Gastrocnemius medialis (tissue), 4 donors: ENCODE measurements at regions not wholly inside any gene's neighbourhood (a gene's known extent, or its start where the extent isn't known, plus 50 kb on each side); places are given as distances from the start of the nearest gene placed in this dataset.

Experiments
- ATAC-seq, 2 donors: fragments of 150-250 bp; one replicate each; pipeline ENCODE4 v1.9.1; 2016
- DNase-seq, 2 donors: peaks; one replicate each; pipeline ENCODE4 v3.0.0-alpha.2; 2019
- H3K27ac ChIP-seq, 4 donors: fragments of 200-600 bp; sonication (generic); 1 replicate in 1 of 4; 2 replicates in 3 of 4; pipeline ENCODE4 v1.5.1; 2016 to 2018; ENCODE audit warnings: mild to moderate bottlenecking in 2 of 4, moderate library complexity in 1 of 4
- H3K27me3 ChIP-seq, 3 donors: fragments of 200-600 bp; sonication (generic) in 2 of 3; 1 replicate in 1 of 3; 2 replicates in 2 of 3; pipeline versions ENCODE4 v1.5.1 to v1.6.0; 2016 to 2019; ENCODE audit warnings: mild to moderate bottlenecking in 1 of 3, moderate library complexity in 1 of 3
- H3K36me3 ChIP-seq, 2 donors: fragments of 200-600 bp; sonication (generic) in 1 of 2; one replicate each; pipeline ENCODE4 v1.5.1; 2017 to 2018
- H3K4me1 ChIP-seq, 2 donors: fragments of 200-600 bp; sonication (generic) in 1 of 2; one replicate each; pipeline ENCODE4 v1.5.1; 2016 to 2017; ENCODE audit warnings: mild to moderate bottlenecking in 2 of 2
- H3K4me3 ChIP-seq, 4 donors: fragments of 200-600 bp; sonication (generic) in 3 of 4; 1 replicate in 1 of 4; 2 replicates in 3 of 4; pipeline ENCODE4 v1.5.1; 2016 to 2019; ENCODE audit warnings: mild to moderate bottlenecking in 2 of 4
- H3K9me3 ChIP-seq, 3 donors: fragments of 200-600 bp; sonication (generic) in 2 of 3; 1 replicate in 1 of 3; 2 replicates in 2 of 3; pipeline ENCODE4 v1.5.1; 2016 to 2019
- POLR2A ChIP-seq, 2 donors: fragments of 450-650 bp; IDR thresholded peaks; one replicate each; pipeline ENCODE4 v1.6.1; 2017; ENCODE audit warnings: antibody characterized with exemption in 2 of 2, mild to moderate bottlenecking in 2 of 2, moderate library complexity in 2 of 2
- in situ Hi-C, 4 donors: fragments of 200-750 bp; cut with MboI; loops; one replicate each; pipeline versions ENCODE4 v1.15.0 to v1.8.0; 2017; ENCODE audit warnings: low sequenced_read_pairs in 4 of 4
- intact Hi-C: fragments of 100-400 bp; cut with DNase I; formaldehyde crosslinking; loops from one replicate; pipeline ENCODE4 v1.15.1; 2023; ENCODE audit warnings: low total_unique reads
- TF ChIP-seq, protein P1 (sequence below), 5 experiments: fragments of 450-650 bp in 3 of 5; fragments of 200-600 bp in 2 of 5; sonication (generic) in 2 of 5; IDR thresholded peaks in 4 of 5; conservative IDR thresholded peaks in 1 of 5; 1 replicate in 4 of 5; 2 replicates in 1 of 5; pipeline ENCODE4 v1.5.1; 2016 to 2019; ENCODE audit warnings: antibody characterized with exemption in 5 of 5, mild to moderate bottlenecking in 3 of 5, moderate library complexity in 3 of 5

DNA sequence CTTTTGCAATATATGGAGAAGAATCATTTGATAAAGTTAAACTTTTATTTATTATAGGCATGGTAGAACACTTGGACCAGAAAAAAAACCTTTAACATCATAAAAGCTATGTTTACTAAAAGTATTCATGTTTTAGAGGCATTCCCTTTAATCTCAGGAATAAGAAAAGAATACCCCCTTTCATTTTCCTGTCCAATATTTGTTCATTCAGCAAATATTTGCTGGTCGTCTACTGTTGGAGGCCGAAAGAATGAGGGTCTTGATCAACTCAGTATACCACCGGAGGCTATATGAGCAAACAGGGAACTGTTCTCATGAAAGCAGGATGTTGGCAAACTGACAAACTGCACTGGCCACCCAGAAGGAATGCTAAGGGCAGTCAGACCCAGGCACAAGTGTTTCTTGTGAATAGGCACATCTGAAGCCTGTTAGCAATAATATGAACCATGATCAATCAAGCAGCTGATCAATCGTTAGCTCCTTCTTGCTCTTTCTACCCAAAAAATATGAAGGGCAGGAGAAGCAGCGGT is 480.8 kb upstream of the FAT1 start:
- DNase-seq (no peak), ATAC-seq (no peak)
- in situ Hi-C loops (no loop called here), intact Hi-C loops (no loop called here)
- no peaks in the 10 kb centered on the region for H3K9me3 ChIP-seq
- H3K4me3 ChIP-seq = no peak overlapping the region
- H3K27ac ChIP-seq = no peak overlapping the region
- no peak for TF ChIP-seq POLR2A (IDR thresholded peaks at IDR 0.05)
- TF ChIP-seq, protein P1, sequence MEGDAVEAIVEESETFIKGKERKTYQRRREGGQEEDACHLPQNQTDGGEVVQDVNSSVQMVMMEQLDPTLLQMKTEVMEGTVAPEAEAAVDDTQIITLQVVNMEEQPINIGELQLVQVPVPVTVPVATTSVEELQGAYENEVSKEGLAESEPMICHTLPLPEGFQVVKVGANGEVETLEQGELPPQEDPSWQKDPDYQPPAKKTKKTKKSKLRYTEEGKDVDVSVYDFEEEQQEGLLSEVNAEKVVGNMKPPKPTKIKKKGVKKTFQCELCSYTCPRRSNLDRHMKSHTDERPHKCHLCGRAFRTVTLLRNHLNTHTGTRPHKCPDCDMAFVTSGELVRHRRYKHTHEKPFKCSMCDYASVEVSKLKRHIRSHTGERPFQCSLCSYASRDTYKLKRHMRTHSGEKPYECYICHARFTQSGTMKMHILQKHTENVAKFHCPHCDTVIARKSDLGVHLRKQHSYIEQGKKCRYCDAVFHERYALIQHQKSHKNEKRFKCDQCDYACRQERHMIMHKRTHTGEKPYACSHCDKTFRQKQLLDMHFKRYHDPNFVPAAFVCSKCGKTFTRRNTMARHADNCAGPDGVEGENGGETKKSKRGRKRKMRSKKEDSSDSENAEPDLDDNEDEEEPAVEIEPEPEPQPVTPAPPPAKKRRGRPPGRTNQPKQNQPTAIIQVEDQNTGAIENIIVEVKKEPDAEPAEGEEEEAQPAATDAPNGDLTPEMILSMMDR (IDR thresholded peaks at IDR 0.05 in 4 of 5, conservative IDR thresholded peaks at IDR 0.05 in 1 of 5) = no peak
- no peaks in the 10 kb centered on the region for H3K4me1 ChIP-seq
- no peaks in the 10 kb centered on the region for H3K36me3 ChIP-seq
- no peaks in the 10 kb centered on the region for H3K27me3 ChIP-seq

DNA sequence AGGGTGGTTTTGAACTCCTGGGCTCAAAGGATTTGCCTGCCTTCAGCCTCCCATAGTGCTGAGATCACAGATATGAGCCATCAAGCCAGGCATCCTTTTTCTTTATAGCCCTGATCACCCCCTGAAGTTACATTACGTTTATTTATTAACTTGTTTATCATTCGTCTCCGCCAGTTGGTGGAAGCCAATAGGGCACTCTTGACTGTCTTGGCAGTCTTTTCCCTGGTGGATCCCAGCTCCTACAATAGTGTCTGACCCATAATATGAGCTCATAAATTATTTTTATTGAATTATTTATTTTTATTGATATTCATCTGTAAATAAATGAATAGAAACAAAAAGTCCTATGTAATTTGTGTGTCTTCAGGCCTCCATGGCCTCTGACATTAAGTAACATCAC is 484.3 kb upstream of the FAT1 start:
- ATAC-seq = no peak
- Histone ChIP-seq H3K36me3 (no peaks in the 10 kb centered on the region), H3K4me3 (no peak overlapping the region), H3K4me1 (no peaks in the 10 kb centered on the region), H3K27me3 (no peaks in the 10 kb centered on the region), H3K9me3 (no peaks in the 10 kb centered on the region), H3K27ac (no peak overlapping the region)
- DNase-seq = no peak
- intact Hi-C loops (no loop called here), in situ Hi-C loops (no loop called here)
- no peak for TF ChIP-seq POLR2A (IDR thresholded peaks at IDR 0.05)

DNA sequence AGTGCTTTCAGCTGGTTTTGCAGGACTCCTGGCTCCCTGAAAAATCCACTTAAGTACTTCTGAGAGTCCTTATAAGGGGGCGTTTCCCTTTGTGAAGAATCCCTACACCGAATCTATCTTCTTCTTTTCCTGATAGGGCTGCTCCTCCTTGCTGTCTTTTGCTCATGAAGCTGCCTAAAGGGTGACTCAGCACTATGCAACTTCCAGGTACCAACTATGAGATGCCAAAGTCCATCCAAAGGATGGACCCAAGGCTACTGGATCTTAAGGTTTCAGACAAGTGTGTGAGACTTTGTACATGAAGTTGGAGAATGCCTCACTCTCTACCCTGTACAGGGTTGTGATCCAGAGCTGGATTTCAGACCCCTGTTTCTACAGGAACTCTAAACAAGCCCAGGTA is 485.0 kb upstream of the FAT1 start:
- intact Hi-C loops (no loop called here), in situ Hi-C loops (no loop called here)
- no peaks in the 10 kb centered on the region for H3K9me3 ChIP-seq
- ATAC-seq = no peak
- no peak overlapping the region for H3K4me3 ChIP-seq
- H3K36me3 ChIP-seq = no peaks in the 10 kb centered on the region
- no peaks in the 10 kb centered on the region for H3K27me3 ChIP-seq
- no peak for TF ChIP-seq POLR2A (IDR thresholded peaks at IDR 0.05)
- TF ChIP-seq, protein P1 (IDR thresholded peaks at IDR 0.05 in 4 of 5, conservative IDR thresholded peaks at IDR 0.05 in 1 of 5) = no peak
- no peak for DNase-seq
- H3K27ac ChIP-seq = no peak overlapping the region
- H3K4me1 ChIP-seq = no peaks in the 10 kb centered on the region

DNA sequence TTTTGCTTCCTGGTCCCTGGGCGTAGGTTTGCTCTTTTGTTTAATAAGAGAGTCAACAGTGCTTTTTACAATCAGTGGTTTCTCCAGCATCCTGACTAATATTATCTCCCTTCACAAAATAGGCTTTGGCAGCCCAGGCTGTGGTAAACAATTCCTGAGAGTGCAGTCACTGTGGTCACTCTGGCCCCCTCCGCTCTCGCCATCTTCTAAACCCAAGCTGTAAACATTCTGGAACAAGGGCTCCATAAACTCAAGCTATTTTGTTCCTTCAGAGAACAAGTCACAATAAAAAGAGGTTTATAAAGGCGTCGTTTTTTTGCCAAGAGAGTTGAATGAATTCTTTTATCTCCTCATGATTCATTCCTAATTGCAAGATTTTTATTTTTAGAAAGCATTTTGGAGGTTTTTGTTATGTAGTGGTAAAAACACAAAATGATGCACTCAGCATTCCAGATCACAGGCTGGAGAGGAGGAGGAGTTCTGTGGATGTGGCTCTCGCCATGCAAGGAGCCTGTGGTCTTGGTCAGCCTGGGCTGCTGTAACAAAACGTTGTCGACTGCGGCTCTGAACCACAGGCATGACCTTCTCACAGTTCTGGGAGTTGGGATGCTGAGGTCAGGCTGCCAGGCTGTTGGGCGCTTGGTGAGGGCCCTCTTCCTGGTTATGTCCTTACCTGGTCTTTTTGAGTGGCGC is 486.4 kb upstream of the FAT1 start:
- intact Hi-C loops (no loop called here), in situ Hi-C loops (no loop called here)
- no peak for ATAC-seq
- Histone ChIP-seq H3K4me1 (no peaks in the 10 kb centered on the region), H3K9me3 (no peaks in the 10 kb centered on the region), H3K27ac (no peak overlapping the region), H3K36me3 (no peaks in the 10 kb centered on the region), H3K4me3 (no peak overlapping the region), H3K27me3 (no peaks in the 10 kb centered on the region)
- DNase-seq = no peak
- TF ChIP-seq, protein P1 (IDR thresholded peaks at IDR 0.05 in 4 of 5, conservative IDR thresholded peaks at IDR 0.05 in 1 of 5) = no peak
- TF ChIP-seq POLR2A (IDR thresholded peaks at IDR 0.05) = no peak

DNA sequence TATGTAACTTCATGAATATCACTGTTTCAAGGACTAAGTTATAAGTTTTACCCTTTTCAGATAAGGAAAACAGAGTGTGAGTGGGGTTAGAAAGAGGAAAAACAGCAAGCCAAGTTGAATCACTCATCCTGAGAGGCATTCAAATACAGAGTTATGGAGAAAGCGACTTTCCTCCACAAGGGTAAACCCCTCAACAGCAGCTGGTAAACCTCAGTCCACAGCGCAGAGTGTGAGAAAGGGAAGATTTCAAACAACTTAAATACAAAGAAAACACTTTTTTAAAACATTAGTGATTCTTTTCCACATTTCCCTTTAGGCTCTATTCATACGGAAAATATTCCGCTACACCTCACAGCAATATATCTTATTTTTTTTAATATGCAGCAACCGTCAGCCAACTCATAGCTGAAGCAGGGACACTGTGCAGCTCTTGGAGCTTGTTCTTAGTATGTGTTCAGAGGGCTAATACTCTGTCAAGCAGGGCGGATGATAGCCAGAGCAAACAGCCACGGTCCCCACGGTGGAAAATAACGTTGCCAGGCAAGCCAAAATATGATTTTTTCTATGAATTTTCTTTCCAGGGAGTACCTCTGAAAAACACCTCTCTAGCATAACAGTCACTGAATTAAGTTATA is 488.9 kb upstream of the FAT1 start:
- TF ChIP-seq, protein P1 (IDR thresholded peaks at IDR 0.05 in 4 of 5, conservative IDR thresholded peaks at IDR 0.05 in 1 of 5) = no peak
- no peak for TF ChIP-seq POLR2A (IDR thresholded peaks at IDR 0.05)
- Histone ChIP-seq H3K27ac (no peak overlapping the region), H3K9me3 (no peaks in the 10 kb centered on the region), H3K4me3 (no peak overlapping the region), H3K36me3 (no peaks in the 10 kb centered on the region), H3K27me3 (no peaks in the 10 kb centered on the region), H3K4me1 (no peaks in the 10 kb centered on the region)
- in situ Hi-C loops (no loop called here), intact Hi-C loops (no loop called here)
- ATAC-seq = no peak
- no peak for DNase-seq
